ENCODE measurements at regions not wholly inside any gene's neighbourhood (a gene's known extent, or its start where the extent isn't known, plus 50 kb on each side); places are given as distances from the start of the nearest gene placed in this dataset.
"Not testable (repeated sequence)": the region's sequence is repeated elsewhere in the genome, so short reads cannot be mapped to it uniquely, and the experiment has no call there.

GRCh38 chr1:191504999-191505398 is 653.3 kb upstream of the RGS18 start:
- ATAC-seq (ENCODE audit: poor library complexity), result no peak
- intact Hi-C loops (cut with DNase I), result no loop called here
- no peak for DNase-seq

- intact Hi-C loops (cut with DNase I), result no loop called here
- DNase-seq, result no peak
- no peak for ATAC-seq (ENCODE audit: poor library complexity)
Measured at GRCh38 chr1:191508239-191508638, 650.0 kb upstream of the RGS18 start.

GRCh38 chr1:191511480-191511879 is 646.8 kb upstream of the RGS18 start:
- intact Hi-C loops (cut with DNase I); ATAC-seq (ENCODE audit: poor library complexity); DNase-seq: not testable (repeated sequence)

GRCh38 chr1:191517826-191518225 is 640.4 kb upstream of the RGS18 start:
- intact Hi-C loops (cut with DNase I), result no loop called here
- ATAC-seq (ENCODE audit: poor library complexity) (no peak), DNase-seq (no peak)

- intact Hi-C loops (cut with DNase I), result no loop called here
- no peak for DNase-seq
- no peak for ATAC-seq (ENCODE audit: poor library complexity)
Measured at GRCh38 chr1:191519519-191519918, 638.7 kb upstream of the RGS18 start.

GRCh38 chr1:191520345-191520744 is 637.9 kb upstream of the RGS18 start:
- ATAC-seq (ENCODE audit: poor library complexity) (no peak), DNase-seq (no peak)
- intact Hi-C loops (cut with DNase I), result no loop called here

GRCh38 chr1:191525944-191526343 is 632.3 kb upstream of the RGS18 start:
- DNase-seq; ATAC-seq (ENCODE audit: poor library complexity): not testable (repeated sequence)

GRCh38 chr1:191528275-191528674 is 630.0 kb upstream of the RGS18 start:
- intact Hi-C loops (cut with DNase I), result no loop called here
- DNase-seq, result no peak
- ATAC-seq (ENCODE audit: poor library complexity), result no peak

More at GRCh38 chr1:191525944-191526343, 632.3 kb upstream of the RGS18 start:
- intact Hi-C loops (cut with DNase I), result not testable (repeated sequence)

- DNase-seq (no peak), ATAC-seq (ENCODE audit: poor library complexity) (no peak)
- intact Hi-C loops (cut with DNase I), result no loop called here
Measured at GRCh38 chr1:191530928-191531327, 627.3 kb upstream of the RGS18 start.

GRCh38 chr1:191533254-191533653 is 625.0 kb upstream of the RGS18 start:
- no peak for ATAC-seq (ENCODE audit: poor library complexity)
- intact Hi-C loops (cut with DNase I), result no loop called here
- no peak for DNase-seq

- ATAC-seq (ENCODE audit: poor library complexity) (no peak), DNase-seq (no peak)
- intact Hi-C loops (cut with DNase I), result no loop called here
Measured at GRCh38 chr1:191536791-191537429, 621.4 kb upstream of the RGS18 start.

- ATAC-seq (ENCODE audit: poor library complexity) (no peak), DNase-seq (no peak)
- intact Hi-C loops (cut with DNase I), result no loop called here
Measured at GRCh38 chr1:191541758-191542157, 616.5 kb upstream of the RGS18 start.

GRCh38 chr1:191542444-191542843 is 615.8 kb upstream of the RGS18 start:
- intact Hi-C loops (cut with DNase I), result no loop called here
- DNase-seq (no peak), ATAC-seq (ENCODE audit: poor library complexity) (no peak)

GRCh38 chr1:191546803-191547202 is 611.5 kb upstream of the RGS18 start:
- DNase-seq (no peak), ATAC-seq (ENCODE audit: poor library complexity) (no peak)
- intact Hi-C loops (cut with DNase I), result no loop called here

GRCh38 chr1:191551019-191551418 is 607.2 kb upstream of the RGS18 start:
- no peak for ATAC-seq (ENCODE audit: poor library complexity)
- no peak for DNase-seq
- intact Hi-C loops (cut with DNase I), result no loop called here

GRCh38 chr1:191558379-191558778 is 599.9 kb upstream of the RGS18 start:
- intact Hi-C loops (cut with DNase I), result no loop called here
- ATAC-seq (ENCODE audit: poor library complexity) (no peak), DNase-seq (no peak)

GRCh38 chr1:191561276-191561675 is 597.0 kb upstream of the RGS18 start:
- ATAC-seq (ENCODE audit: poor library complexity) (no peak), DNase-seq (no peak)
- intact Hi-C loops (cut with DNase I), result no loop called here

- DNase-seq (no peak), ATAC-seq (ENCODE audit: poor library complexity) (no peak)
- intact Hi-C loops (cut with DNase I), result no loop called here
Measured at GRCh38 chr1:191564275-191564674, 594.0 kb upstream of the RGS18 start.

GRCh38 chr1:191572479-191572878 is 585.8 kb upstream of the RGS18 start:
- DNase-seq, result no peak
- no peak for ATAC-seq (ENCODE audit: poor library complexity)
- intact Hi-C loops (cut with DNase I), result no loop called here

- intact Hi-C loops (cut with DNase I), result no loop called here
- no peak for DNase-seq
- no peak for ATAC-seq (ENCODE audit: poor library complexity)
Measured at GRCh38 chr1:191575180-191575579, 583.1 kb upstream of the RGS18 start.

- ATAC-seq (ENCODE audit: poor library complexity) (no peak), DNase-seq (no peak)
- intact Hi-C loops (cut with DNase I), result no loop called here
Measured at GRCh38 chr1:191575746-191576145, 582.5 kb upstream of the RGS18 start.

Data from Right ventricle myocardium superior (tissue), 1 donor.